Peyer's patch (tissue), 4 donors: ENCODE measurements at regions not wholly inside any gene's neighbourhood (a gene's known extent, or its start where the extent isn't known, plus 50 kb on each side); places are given as distances from the start of the nearest gene placed in this dataset.

ENCODE experiments used
- DNase-seq, 3 donors: peaks; one replicate each; pipeline ENCODE4 v3.0.0-alpha.2; 2017 to 2019
- H3K27ac ChIP-seq, 4 donors: fragments of 200-600 bp; sonication (generic); one replicate each; pipeline ENCODE4 v1.5.1; 2016 to 2019
- H3K27me3 ChIP-seq, 2 donors: fragments of 200-600 bp; sonication (generic); one replicate each; pipeline ENCODE4 v1.5.1; 2019
- H3K36me3 ChIP-seq, 3 donors: fragments of 200-600 bp; sonication (generic); one replicate each; pipeline ENCODE4 v1.5.1; 2016 to 2019
- H3K4me1 ChIP-seq, 4 donors: fragments of 200-600 bp; sonication (generic); one replicate each; pipeline ENCODE4 v1.5.1; 2016 to 2019
- H3K4me3 ChIP-seq, 4 donors: fragments of 200-600 bp; sonication (generic); 1 replicate in 3 of 4; 2 replicates in 1 of 4; pipeline ENCODE4 v1.5.1; 2016 to 2019; ENCODE audit warnings: mild to moderate bottlenecking in 1 of 4
- H3K9me3 ChIP-seq, 4 donors: fragments of 200-600 bp; sonication (generic); one replicate each; pipeline ENCODE4 v1.5.1; 2016 to 2019; ENCODE audit warnings: mild to moderate bottlenecking in 1 of 4
- POLR2A ChIP-seq, 2 donors: fragments of 450-650 bp; IDR thresholded peaks; one replicate each; pipeline ENCODE4 v1.5.1; 2017; ENCODE audit warnings: antibody characterized with exemption in 2 of 2, mild to moderate bottlenecking in 2 of 2, moderate library complexity in 2 of 2
- TF ChIP-seq, protein P1 (sequence below), 6 experiments: fragments of 450-650 bp in 4 of 6; fragments of 200-600 bp in 2 of 6; sonication (generic) in 1 of 6; IDR thresholded peaks; one replicate each; pipeline ENCODE4 v1.5.1; 2017 to 2019; ENCODE audit warnings: antibody characterized with exemption in 6 of 6, mild to moderate bottlenecking in 3 of 6, moderate library complexity in 1 of 6

- H3K27ac ChIP-seq, result no peak overlapping the region
- TF ChIP-seq, protein P1, sequence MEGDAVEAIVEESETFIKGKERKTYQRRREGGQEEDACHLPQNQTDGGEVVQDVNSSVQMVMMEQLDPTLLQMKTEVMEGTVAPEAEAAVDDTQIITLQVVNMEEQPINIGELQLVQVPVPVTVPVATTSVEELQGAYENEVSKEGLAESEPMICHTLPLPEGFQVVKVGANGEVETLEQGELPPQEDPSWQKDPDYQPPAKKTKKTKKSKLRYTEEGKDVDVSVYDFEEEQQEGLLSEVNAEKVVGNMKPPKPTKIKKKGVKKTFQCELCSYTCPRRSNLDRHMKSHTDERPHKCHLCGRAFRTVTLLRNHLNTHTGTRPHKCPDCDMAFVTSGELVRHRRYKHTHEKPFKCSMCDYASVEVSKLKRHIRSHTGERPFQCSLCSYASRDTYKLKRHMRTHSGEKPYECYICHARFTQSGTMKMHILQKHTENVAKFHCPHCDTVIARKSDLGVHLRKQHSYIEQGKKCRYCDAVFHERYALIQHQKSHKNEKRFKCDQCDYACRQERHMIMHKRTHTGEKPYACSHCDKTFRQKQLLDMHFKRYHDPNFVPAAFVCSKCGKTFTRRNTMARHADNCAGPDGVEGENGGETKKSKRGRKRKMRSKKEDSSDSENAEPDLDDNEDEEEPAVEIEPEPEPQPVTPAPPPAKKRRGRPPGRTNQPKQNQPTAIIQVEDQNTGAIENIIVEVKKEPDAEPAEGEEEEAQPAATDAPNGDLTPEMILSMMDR (IDR thresholded peaks at IDR 0.05), result no peak
- no peak for TF ChIP-seq POLR2A (IDR thresholded peaks at IDR 0.05)
- H3K4me3 ChIP-seq, result no peak overlapping the region
- DNase-seq, result no peak
- H3K9me3 ChIP-seq, result no peaks in the 10 kb centered on the region
- H3K27me3 ChIP-seq, result no peaks in the 10 kb centered on the region
- no peaks in the 10 kb centered on the region for H3K4me1 ChIP-seq
- no peaks in the 10 kb centered on the region for H3K36me3 ChIP-seq
These were observed 347.8 kb upstream of the SLC35B3 start for GRCh38 chr6:8783191-8783590.

DNA sequence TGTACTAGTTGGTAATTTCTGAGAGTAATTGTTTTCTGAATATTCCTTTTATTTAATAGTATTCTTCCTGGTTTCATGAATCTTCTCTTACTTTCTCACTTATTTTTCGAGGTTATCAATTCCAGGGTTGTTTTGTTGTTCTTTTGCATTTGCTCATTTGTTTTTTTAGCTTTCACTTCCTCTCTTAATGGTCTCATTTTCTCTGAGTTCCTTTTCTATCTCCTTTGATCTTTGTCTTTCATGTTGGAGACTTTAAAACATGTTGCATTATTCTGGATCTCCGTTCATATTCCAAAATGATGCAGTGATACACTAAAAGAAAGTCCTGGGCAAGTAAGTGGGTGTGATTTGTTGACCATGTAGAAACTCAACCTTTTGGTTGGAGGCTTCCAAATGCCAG lies 345.3 kb upstream of the SLC35B3 start:
- no peaks in the 10 kb centered on the region for H3K4me1 ChIP-seq
- H3K36me3 ChIP-seq, result no peaks in the 10 kb centered on the region
- no peak overlapping the region for H3K27ac ChIP-seq
- H3K9me3 ChIP-seq, result no peaks in the 10 kb centered on the region
- DNase-seq, result no peak
- no peaks in the 10 kb centered on the region for H3K27me3 ChIP-seq
- TF ChIP-seq, protein P1 (IDR thresholded peaks at IDR 0.05), result no peak
- TF ChIP-seq POLR2A (IDR thresholded peaks at IDR 0.05), result no peak
- no peak overlapping the region for H3K4me3 ChIP-seq

DNA sequence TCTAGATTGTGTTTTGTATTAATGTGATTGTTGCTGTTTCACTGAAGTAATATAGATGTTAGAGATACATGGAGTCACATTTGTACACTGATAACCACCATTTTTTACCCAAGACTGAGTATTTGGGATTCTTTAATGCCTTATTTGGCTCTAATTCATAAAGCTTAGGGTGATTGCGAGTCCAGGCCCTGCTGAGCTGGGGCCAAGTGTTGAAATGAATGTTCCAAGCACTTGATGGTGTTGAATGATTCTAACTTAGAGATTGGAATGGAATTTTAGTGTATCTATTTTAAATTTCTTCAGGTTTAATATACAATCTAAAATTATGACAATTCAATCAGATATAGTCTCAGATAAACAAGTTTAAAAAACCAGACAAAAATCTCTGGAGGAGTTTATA lies 329.4 kb upstream of the SLC35B3 start:
- Histone ChIP-seq H3K27me3 (no peaks in the 10 kb centered on the region), H3K4me1 (no peaks in the 10 kb centered on the region), H3K4me3 (no peak overlapping the region), H3K9me3 (no peaks in the 10 kb centered on the region), H3K27ac (no peak overlapping the region), H3K36me3 (no peaks in the 10 kb centered on the region)
- no peak for DNase-seq
- TF ChIP-seq POLR2A (IDR thresholded peaks at IDR 0.05), result no peak
- TF ChIP-seq, protein P1 (IDR thresholded peaks at IDR 0.05), result no peak

- H3K9me3 ChIP-seq, result no peaks in the 10 kb centered on the region
- no peaks in the 10 kb centered on the region for H3K36me3 ChIP-seq
- no peaks in the 10 kb centered on the region for H3K27me3 ChIP-seq
- DNase-seq, result no peak
- H3K27ac ChIP-seq, result no peak overlapping the region
- TF ChIP-seq, protein P1 (IDR thresholded peaks at IDR 0.05), result no peak
- TF ChIP-seq POLR2A (IDR thresholded peaks at IDR 0.05), result no peak
- H3K4me1 ChIP-seq, result no peaks in the 10 kb centered on the region
- no peak overlapping the region for H3K4me3 ChIP-seq
These were observed 325.6 kb upstream of the SLC35B3 start for GRCh38 chr6:8760951-8761350.

- no peaks in the 10 kb centered on the region for H3K36me3 ChIP-seq
- no peak for TF ChIP-seq POLR2A (IDR thresholded peaks at IDR 0.05)
- TF ChIP-seq, protein P1 (IDR thresholded peaks at IDR 0.05), result no peak
- no peaks in the 10 kb centered on the region for H3K9me3 ChIP-seq
- H3K27ac ChIP-seq, result no peak overlapping the region
- H3K4me3 ChIP-seq, result no peak overlapping the region
- DNase-seq, result no peak
- no peaks in the 10 kb centered on the region for H3K4me1 ChIP-seq
- no peaks in the 10 kb centered on the region for H3K27me3 ChIP-seq
These were observed 323.1 kb upstream of the SLC35B3 start for GRCh38 chr6:8758412-8758811.

DNA sequence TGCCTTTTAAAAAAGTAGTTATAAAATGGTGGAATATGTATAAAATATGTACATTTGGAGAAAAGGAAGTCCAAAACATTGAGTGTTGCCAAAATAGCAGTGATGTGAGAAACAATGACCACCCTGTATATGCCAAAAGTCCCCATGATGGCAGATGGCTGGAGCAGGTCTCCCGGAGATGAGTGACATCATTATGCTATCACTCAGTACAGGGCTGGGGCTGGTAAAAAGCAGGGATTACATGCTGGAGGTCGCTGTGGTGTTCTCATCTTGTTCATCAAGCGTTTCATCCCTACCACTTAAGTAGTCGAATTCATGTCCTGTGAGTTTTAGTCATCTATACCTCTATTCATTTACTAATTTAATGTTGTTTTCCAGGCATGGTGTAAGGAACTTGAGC lies 315.3 kb upstream of the SLC35B3 start:
- Histone ChIP-seq H3K27ac (no peak overlapping the region), H3K9me3 (no peaks in the 10 kb centered on the region), H3K36me3 (no peaks in the 10 kb centered on the region), H3K4me1 (no peaks in the 10 kb centered on the region), H3K4me3 (no peak overlapping the region), H3K27me3 (no peaks in the 10 kb centered on the region)
- no peak for DNase-seq
- TF ChIP-seq, protein P1 (IDR thresholded peaks at IDR 0.05), result no peak
- no peak for TF ChIP-seq POLR2A (IDR thresholded peaks at IDR 0.05)
